GM19397 (cell line): ENCODE measurements at regions not wholly inside any gene's neighbourhood (a gene's known extent, or its start where the extent isn't known, plus 50 kb on each side); places are given as distances from the start of the nearest gene placed in this dataset.
"Not testable (repeated sequence)": the region's sequence is repeated elsewhere in the genome, so short reads cannot be mapped to it uniquely, and the experiment has no call there.

Source experiments
- ATAC-seq: cut with Tn5 transposase; IDR thresholded peaks from one replicate; pipeline ENCODE4 v1.9.1; 2021; ENCODE audit warnings: mild to moderate bottlenecking, moderate library complexity; ENCODE audit not compliant: unreplicated experiment

- ATAC-seq = no peak
Observed at GRCh38 chr12:14207905-14208551, 157.5 kb upstream of the ATF7IP start.

- ATAC-seq = no peak
Observed at GRCh38 chr12:14211947-14212387, 153.5 kb upstream of the ATF7IP start.

- no peak for ATAC-seq
Observed at GRCh38 chr12:14213542-14213941, 151.9 kb upstream of the ATF7IP start.

- ATAC-seq = no peak
Observed at GRCh38 chr12:14214495-14214894, 151.0 kb upstream of the ATF7IP start.

GRCh38 chr12:14215949-14216348 lies 149.5 kb upstream of the ATF7IP start:
- ATAC-seq = not testable (repeated sequence)

GRCh38 chr12:14216405-14217294 lies 148.8 kb upstream of the ATF7IP start:
- ATAC-seq = no peak

- no peak for ATAC-seq
Observed at GRCh38 chr12:14219156-14219555, 146.3 kb upstream of the ATF7IP start.

- ATAC-seq = not testable (repeated sequence)
Observed at GRCh38 chr12:14219670-14220069, 145.8 kb upstream of the ATF7IP start.

GRCh38 chr12:14225064-14225463 lies 140.4 kb upstream of the ATF7IP start:
- no peak for ATAC-seq

GRCh38 chr12:14235176-14235575 lies 130.3 kb upstream of the ATF7IP start:
- not testable (repeated sequence) for ATAC-seq

- not testable (repeated sequence) for ATAC-seq
Observed at GRCh38 chr12:14236641-14237040, 128.8 kb upstream of the ATF7IP start.

GRCh38 chr12:14238221-14238792 lies 127.2 kb upstream of the ATF7IP start:
- ATAC-seq = no peak

GRCh38 chr12:14239350-14239934 lies 126.0 kb upstream of the ATF7IP start:
- peak; percentile 78 for ATAC-seq

- ATAC-seq = peak; percentile 37
Observed at GRCh38 chr12:14239935-14240872, 125.3 kb upstream of the ATF7IP start.

GRCh38 chr12:14240873-14241220 lies 124.6 kb upstream of the ATF7IP start:
- no peak for ATAC-seq

GRCh38 chr12:14242825-14243224 lies 122.7 kb upstream of the ATF7IP start:
- not testable (repeated sequence) for ATAC-seq

GRCh38 chr12:14243941-14244340 lies 121.5 kb upstream of the ATF7IP start:
- ATAC-seq = no peak

- no peak for ATAC-seq
Observed at GRCh38 chr12:14244876-14245669, 120.4 kb upstream of the ATF7IP start.

GRCh38 chr12:14247166-14247565 lies 118.3 kb upstream of the ATF7IP start:
- no peak for ATAC-seq

- no peak for ATAC-seq
Observed at GRCh38 chr12:14249368-14249767, 116.1 kb upstream of the ATF7IP start.
